EH (cell line): ENCODE measurements at regions not wholly inside any gene's neighbourhood (a gene's known extent, or its start where the extent isn't known, plus 50 kb on each side); places are given as distances from the start of the nearest gene placed in this dataset.
"Not testable (repeated sequence)": the region's sequence is repeated elsewhere in the genome, so short reads cannot be mapped to it uniquely, and the experiment has no call there.

Experiments used
- DNase-seq: peaks from one replicate; pipeline ENCODE4 v3.0.0-alpha.2; 2015; ENCODE audit warnings: low read depth

- DNase-seq = peak; percentile 41
These were observed 150.5 kb upstream of the THUMPD2 start for GRCh38 chr2:39929531-39929930.

DNA sequence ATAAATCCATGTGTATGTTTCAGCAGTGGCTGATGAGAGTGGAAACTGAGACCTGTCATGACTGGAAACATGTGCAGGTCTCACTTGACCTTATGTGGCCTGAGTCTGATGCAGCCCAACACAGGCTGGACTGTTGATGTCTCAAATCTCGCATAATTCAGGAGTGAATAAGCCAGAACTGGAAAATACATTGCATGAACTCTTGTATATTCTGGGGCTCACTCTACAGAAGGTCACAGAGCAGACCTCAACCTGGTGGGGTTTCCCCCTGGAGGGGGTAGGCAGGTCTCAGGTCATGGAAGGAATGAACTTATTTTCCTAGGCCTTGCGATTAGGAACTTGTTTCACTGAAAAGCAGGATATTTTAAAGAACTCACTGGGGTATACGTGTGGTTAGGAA lies 146.3 kb upstream of the THUMPD2 start:
- no peak for DNase-seq

DNA sequence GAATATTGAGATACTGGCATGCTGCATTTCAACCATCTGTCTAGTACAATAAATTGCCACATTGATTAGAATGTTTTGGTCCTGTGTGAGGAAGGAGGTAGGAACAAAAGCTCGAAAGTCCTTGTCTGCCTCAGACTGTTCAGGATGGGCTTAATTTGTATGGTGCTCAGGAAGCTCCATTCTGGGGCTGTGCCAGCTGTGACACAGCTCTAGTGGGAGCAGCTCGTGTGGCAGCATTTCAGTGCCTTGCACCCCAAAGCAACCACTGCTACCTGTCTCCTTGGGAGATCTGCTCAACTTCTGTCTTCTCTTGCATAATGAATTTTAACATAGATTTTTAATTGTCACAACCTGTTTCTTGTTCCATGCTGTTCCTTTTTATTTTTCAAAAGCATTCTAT lies 144.4 kb upstream of the THUMPD2 start:
- DNase-seq = no peak

GRCh38 chr2:39922679-39923405 lies 143.8 kb upstream of the THUMPD2 start:
- no peak for DNase-seq

- DNase-seq = no peak
These were observed 141.3 kb upstream of the THUMPD2 start for GRCh38 chr2:39920307-39920801.

DNA sequence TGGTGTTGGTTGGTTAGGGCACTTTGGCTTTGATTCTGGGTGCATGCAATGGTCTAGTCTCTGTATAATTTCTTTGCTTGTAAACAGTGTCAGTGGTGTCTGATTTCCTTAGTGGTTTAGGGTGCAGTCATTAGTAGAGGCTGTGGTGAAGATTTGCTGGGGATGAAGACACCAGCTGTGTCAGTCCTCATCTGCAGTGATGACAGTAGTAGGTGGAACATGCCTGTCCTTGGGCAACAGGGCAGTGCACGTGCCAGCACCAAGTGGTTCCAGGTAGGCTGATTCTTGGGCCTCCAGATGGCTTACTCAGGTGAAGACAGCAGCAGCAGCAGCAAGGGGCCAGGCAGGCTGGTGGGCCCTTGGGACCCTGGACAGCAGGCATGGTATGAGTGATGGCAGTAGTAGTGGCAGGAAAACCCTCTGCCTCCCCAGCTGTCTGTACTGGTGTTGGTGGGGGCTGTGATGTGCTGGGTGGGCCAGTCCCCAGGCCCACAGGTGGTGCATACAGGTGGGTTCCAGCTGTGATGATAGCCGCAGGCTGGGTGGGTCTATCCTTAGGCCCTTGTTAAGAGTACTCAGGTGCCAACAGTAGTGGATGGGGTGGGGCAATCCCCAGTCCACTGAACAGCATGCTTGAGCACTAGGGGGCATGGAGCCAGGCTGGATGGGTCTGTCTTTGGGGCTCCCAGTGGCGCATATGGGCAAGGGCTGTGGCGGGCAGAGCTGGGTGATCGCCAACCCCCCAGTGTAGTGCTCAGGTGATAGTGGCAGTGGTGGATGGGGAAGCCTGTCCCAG lies 140.7 kb upstream of the THUMPD2 start:
- no peak for DNase-seq

GRCh38 chr2:39918886-39919285 lies 139.8 kb upstream of the THUMPD2 start:
- no peak for DNase-seq

DNA sequence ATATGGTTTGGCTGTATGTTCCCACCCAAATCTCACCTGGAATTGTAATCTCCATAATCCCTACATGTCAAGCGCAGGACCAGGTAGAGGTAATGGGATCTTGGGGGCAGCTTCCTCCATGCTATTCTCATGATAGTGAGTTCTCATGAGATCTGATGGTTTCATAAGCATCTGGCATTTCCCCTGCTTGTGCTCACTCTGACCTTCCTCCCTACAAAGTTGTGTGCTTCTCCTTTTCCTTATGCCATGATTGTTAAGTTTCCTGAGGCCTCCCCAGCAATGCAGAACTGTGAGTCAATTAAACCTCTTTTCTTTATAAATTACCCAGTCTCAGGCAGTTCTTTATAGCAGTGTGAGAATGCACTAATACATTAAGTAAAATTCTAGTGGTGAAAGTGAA lies 138.3 kb upstream of the THUMPD2 start:
- not testable (repeated sequence) for DNase-seq

- no peak for DNase-seq
These were observed 135.9 kb upstream of the THUMPD2 start for GRCh38 chr2:39914949-39915348.

DNA sequence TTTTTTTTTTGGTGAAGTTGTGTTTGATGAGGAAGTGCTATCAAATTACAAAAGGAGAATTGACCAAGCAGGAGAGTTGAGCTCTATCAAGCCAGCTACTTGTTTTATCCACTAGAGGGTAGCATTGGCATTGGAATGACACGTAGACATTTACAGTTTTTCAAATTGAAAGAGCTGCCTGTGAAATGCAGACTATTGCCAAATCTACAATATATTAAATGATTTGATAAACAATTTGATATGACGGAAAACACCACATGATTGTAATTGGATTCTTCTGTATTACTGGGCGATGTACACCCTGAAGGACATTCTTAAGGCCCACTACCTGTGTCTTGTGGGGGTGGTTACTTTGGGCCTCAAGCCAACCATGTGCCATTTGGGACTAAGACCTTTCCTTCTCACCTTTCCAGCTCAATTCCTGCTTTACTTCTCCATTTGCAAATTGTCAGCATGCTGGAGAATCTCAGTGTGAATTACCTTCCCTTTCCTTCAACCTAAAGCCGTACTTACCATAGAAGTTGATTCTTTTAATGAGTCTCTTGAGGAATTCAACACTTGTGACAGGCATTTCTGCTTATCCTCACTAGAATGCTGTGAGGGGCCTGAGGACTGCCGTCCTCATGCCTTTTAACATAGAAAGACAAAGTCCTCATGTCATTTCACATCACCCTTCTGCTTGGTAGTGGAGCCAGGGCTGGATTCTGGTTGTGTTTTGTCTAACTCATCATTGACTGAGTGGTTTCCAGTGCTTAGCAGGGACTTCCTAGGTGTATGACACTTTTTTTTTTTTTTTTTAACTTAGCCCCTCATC lies 134.8 kb upstream of the THUMPD2 start:
- DNase-seq = peak; percentile 83

DNA sequence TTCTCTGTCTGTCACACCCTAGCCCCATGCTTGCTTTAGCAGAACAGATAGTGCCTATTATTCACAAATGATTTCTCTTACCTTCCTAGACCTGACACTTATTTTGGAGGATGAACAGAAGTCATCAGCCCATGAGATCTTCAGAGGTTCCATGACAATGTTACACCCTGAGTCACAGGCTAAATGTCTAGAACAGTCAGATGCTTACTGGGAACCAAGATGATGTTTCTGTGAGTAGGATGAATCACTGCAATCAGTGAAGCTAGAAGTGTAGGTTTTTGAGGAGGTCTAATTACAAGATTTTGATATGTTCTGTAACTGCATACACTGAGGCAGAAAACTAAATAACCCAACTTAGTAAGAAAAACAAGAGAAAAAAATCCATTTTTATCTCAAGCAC lies 123.0 kb upstream of the THUMPD2 start:
- DNase-seq = peak; percentile 83

GRCh38 chr2:39898934-39899333 lies 119.9 kb upstream of the THUMPD2 start:
- DNase-seq = no peak

DNA sequence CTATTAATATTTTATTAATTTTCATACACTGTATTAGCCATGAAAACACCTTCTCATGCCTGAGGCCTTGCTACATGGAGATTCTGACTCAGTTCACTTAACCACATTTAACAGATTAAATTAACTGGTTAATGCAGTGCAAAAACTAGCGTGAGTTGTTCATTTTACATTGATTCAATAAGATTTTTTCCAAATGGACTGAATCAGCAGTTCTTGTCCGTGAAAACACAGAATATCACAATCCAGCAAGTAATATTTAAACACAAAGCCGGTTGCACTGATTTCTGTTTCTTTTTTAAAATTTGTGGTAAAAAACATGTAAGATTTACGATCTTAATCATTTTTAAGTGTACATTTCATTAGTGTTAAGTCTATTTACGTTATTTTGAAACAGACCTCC lies 118.2 kb upstream of the THUMPD2 start:
- DNase-seq = no peak

DNA sequence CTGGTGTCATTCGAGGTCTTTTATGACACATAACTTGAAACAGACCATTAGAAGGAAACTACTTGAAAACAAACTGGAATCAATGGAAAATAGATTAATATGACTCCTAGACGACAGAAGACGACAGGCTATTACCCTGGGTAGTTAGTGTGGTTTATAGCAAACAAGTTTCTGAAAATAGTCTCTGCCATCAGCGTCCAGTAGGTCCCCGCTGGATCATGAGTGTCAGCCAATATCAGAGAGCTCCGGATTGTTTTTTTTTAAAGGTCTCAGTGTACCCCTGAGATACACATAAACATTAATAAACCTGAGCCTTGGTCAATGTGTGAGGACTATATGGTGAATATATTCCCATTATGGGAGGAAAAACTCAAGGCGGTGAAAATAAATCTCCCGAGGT lies 115.0 kb upstream of the THUMPD2 start:
- DNase-seq = no peak

DNA sequence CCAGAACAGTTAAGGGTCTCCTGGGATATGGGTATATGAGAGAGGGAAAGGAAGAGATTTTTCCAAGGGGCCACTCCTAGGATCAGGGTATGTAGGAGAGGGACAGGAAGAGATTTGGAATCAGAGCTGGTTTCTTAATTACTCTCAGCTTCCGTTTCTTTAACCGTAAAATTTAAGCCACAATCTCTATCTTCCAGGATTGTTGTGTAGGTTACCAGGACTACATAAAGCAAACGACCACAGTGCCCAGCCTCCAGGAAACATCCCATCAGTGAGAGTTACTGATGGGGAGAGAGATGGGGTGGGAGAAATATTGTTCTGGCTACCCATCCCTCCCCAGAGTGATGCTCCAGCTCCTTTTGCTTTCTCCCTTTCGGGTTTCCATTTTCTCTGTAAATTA lies 114.6 kb upstream of the THUMPD2 start:
- DNase-seq = no peak

GRCh38 chr2:39881948-39882347 lies 102.9 kb upstream of the THUMPD2 start:
- DNase-seq = no peak

DNA sequence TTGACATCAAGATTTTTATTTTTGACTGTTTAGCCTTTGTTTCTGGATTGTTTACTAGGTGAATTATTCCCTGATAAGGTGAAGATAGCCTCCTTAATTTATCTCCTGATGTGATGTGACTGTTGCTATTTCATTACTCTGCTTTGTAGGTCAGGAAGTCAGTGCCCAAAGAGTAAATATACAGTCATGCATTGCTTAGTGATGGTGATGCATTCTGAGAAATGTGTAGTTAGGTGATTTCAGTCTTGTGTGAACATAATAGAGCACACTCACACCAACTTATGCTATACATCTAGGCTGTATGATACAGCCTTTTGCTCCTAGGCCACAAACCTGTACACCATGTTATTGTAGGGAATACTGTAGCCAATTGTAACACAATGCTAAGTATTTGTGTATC lies 102.4 kb upstream of the THUMPD2 start:
- peak; percentile 9 for DNase-seq

DNA sequence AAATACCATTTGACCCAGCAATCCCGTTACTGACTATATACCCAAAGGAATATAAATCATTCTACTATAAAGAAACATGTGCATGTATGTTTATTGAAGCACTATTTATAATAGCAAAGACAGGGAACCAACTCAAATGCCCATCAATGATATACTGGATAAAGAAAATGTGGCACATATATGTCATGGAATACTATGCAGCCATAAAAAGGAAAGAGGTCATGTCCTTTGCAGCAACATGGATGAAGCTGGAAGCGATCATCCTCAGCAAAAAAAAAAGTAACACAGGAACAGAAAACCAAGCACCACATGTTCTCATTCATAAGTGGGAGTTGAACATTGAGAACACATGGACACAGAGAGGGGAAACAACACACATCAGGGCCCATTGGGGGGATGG lies 99.9 kb upstream of the THUMPD2 start:
- DNase-seq = not testable (repeated sequence)

GRCh38 chr2:39875914-39876267 lies 96.8 kb upstream of the THUMPD2 start:
- DNase-seq = peak; percentile 4

DNA sequence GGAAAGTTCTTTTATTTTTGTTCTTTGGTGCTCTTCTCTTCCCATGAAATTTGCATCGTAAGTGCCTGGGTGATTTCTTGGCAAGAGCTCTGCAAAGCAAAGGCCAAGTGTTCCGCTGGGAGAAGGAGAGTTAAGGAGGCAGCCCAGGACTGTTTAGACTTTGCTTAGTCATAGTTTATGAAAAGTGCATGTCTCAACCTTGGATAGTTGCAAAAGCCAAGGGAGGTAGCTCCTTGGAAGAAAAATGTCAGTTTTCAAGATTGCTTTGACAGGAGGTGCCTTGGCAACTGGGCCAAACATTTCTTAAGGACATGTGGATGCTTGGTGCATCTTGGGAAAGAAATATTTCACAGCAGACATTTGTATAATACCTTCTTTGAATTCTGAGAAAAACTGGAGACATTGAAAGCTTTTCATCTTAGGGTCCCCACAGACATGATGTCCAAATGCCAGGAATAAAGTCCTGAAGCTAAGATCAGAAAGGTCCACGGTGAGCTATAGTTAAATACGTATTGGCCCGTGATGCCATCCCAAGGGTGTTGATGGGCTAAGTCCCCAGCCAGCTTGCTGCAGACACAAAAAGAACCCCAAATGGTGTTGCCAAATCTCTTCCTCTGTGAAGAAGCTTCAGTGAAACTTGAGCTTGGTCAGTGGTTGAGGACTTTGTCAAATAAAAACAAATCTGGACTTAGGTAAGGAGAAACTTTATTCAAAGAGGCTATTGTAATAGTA lies 96.3 kb upstream of the THUMPD2 start:
- peak; percentile 91 for DNase-seq

- DNase-seq = no peak
These were observed 95.2 kb upstream of the THUMPD2 start for GRCh38 chr2:39874236-39874635.

- no peak for DNase-seq
These were observed 94.5 kb upstream of the THUMPD2 start for GRCh38 chr2:39873586-39873985.
